NB4 (cell line): ENCODE measurements at regions not wholly inside any gene's neighbourhood (a gene's known extent, or its start where the extent isn't known, plus 50 kb on each side); places are given as distances from the start of the nearest gene placed in this dataset.

Source experiments
- CTCF ChIP-seq: IDR thresholded peaks from one replicate; pipeline ENCODE4 v1.5.1; 2012; ENCODE audit warnings: low read depth, low read length
- MAX ChIP-seq: IDR thresholded peaks from 2 replicates; pipeline ENCODE4 v1.6.1; 2011; ENCODE audit warnings: low read depth, low read length
- POLR2A ChIP-seq: IDR thresholded peaks from 2 replicates; pipeline ENCODE4 v1.6.1; 2011; ENCODE audit warnings: mild to moderate bottlenecking; ENCODE audit not compliant: insufficient read length; ENCODE audit errors: extremely low read depth

- TF ChIP-seq POLR2A (no peak), CTCF (no peak), MAX (no peak)
Observed at GRCh38 chr7:91323626-91324158, 59.5 kb downstream of the FZD1 start.
